SU-DHL-6 (cell line): ENCODE measurements at regions not wholly inside any gene's neighbourhood (a gene's known extent, or its start where the extent isn't known, plus 50 kb on each side); places are given as distances from the start of the nearest gene placed in this dataset.

Experiments used
- EZH2phosphoT487 ChIP-seq: fragments of 200-600 bp; sonication (generic), shearing (Covaris generic); conservative IDR thresholded peaks from 2 replicates; pipeline ENCODE4 v1.6.1; 2018; ENCODE audit warnings: mild to moderate bottlenecking, antibody characterized with exemption, low read length, moderate library complexity, mixed read lengths
- TF ChIP-seq, protein P1 (sequence below): fragments of 200-600 bp; sonication (generic); IDR thresholded peaks from one replicate; pipeline ENCODE4 v1.5.1; 2017; ENCODE audit warnings: antibody characterized with exemption, mild to moderate bottlenecking, low read length, moderate library complexity; ENCODE audit not compliant: insufficient read depth, poor library complexity, severe bottlenecking

DNA sequence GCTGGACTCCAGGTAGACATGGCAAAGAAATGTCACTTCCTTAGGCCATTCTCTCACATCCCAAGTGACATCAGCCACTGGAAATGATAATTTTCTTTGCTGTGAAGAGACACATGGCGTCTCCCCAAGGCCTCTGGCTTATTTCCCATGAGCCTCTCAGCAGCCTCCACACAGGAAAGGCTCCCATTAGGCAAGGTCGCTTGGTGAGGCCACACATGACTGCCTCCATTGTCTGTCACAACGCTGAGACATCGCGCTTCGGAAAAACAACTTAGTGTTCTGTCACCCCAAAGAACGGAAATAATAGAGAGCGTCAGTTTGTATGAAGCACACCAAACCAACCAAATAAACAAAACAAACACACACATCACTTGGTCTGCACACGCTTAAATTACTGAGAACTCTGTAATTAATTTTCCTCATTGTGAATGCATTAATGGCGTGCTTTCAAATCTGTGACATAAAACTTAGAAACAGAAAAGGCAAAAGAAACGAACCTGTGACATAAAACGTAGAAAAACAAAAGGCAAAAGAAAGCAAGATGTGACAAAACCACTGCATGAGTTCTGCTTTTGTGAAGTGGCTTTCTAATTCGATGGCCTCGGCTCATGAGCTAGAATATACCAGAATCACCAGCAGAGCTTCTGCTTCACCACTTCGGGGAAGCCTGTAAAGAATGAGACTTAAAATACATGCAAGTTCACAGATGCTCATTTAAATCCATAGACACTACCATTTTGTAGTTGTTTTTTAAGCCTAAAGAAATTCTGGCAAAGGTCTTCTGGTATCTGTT lies 404.2 kb upstream of the SGCG start:
- TF ChIP-seq, protein P1, sequence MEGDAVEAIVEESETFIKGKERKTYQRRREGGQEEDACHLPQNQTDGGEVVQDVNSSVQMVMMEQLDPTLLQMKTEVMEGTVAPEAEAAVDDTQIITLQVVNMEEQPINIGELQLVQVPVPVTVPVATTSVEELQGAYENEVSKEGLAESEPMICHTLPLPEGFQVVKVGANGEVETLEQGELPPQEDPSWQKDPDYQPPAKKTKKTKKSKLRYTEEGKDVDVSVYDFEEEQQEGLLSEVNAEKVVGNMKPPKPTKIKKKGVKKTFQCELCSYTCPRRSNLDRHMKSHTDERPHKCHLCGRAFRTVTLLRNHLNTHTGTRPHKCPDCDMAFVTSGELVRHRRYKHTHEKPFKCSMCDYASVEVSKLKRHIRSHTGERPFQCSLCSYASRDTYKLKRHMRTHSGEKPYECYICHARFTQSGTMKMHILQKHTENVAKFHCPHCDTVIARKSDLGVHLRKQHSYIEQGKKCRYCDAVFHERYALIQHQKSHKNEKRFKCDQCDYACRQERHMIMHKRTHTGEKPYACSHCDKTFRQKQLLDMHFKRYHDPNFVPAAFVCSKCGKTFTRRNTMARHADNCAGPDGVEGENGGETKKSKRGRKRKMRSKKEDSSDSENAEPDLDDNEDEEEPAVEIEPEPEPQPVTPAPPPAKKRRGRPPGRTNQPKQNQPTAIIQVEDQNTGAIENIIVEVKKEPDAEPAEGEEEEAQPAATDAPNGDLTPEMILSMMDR: no peak
- TF ChIP-seq EZH2phosphoT487: no peak
